ENCODE measurements at regions not wholly inside any gene's neighbourhood (a gene's known extent, or its start where the extent isn't known, plus 50 kb on each side); places are given as distances from the start of the nearest gene placed in this dataset.

DNA sequence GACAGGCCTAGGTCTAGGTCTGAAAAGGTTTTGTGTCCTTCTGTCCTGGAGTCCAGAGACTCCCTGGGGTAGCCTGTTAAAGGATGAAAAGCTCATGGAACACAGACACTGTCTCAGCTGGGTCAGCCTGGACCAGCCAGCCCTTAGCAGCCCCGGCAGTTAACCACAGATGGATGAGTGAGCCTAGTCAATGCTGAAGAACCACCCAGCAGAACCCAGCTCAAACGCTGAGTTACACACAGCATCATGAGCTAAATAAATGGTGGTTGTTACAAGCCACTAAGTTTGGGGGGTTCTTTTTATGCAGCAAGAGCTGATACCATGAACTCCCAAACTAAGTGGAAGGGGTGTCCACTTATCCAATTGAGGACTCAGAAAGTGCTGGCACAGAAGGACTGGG lies 472.8 kb upstream of the PROK2 start:
- DNase-seq (ENCODE audit: low spot score), result no peak

DNA sequence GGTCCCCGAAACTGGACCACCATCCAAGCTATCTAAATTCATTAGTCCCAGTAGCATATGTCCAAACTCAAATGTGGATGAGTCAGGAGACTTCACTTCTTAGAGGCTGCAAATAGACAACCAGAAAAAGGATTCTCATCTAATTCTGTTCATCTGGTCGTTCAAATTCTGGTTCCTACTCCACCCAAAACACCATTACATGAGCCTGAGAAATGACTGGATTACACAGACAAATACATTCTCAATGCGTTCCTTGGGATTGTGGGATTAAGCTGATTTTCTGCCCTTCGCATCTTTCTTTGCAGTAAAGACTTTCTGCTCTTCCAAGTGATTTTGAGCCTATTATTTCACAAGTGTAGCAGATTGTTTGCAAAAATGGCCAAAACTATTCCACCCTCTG lies 472.3 kb upstream of the PROK2 start:
- no peak for DNase-seq (ENCODE audit: low spot score)

DNA sequence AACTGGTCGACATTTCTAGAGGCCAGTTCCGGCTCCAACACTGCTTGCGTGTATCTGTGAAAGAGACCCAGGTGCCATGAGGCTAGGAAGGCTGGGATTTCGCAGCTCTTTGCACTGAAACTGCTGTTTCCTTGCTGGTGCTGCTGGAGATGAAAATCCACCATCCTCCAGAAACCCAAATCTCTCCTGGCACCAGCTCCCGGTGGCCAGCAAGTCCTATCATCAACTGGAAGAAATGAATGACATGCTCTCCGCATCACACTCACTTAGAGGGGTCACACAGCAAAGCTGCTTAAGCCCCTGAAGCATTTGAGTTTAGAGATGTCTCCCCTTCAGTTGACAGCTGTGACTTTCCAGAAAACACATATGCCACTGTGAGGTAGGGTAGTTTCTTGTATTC lies 471.8 kb upstream of the PROK2 start:
- no peak for DNase-seq (ENCODE audit: low spot score)

GRCh38 chr3:72255791-72256559 lies 471.0 kb upstream of the PROK2 start:
- peak; percentile 50 for DNase-seq (ENCODE audit: low spot score)

DNA sequence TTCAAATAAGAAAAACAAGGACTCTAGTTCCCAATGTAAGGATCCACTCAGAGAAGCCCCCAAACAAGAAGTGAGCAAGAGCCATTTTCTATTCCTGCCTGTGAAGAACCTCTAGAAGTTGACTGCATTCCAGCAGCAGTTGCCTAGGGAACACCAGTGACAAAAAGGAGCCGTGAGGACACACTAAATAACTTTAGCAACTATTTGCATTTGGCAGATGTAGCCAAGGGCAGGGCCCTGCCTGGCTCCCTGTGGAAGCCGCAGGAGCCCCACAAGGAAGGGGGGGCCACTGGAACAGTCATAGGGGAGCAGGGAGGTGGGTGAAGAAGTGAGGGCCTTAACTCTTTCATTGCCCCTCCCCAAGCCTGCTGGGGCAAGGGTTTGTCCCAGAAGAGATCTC lies 470.2 kb upstream of the PROK2 start:
- no peak for DNase-seq (ENCODE audit: low spot score)

GRCh38 chr3:72254483-72254882 lies 469.5 kb upstream of the PROK2 start:
- DNase-seq (ENCODE audit: low spot score), result no peak

- no peak for DNase-seq (ENCODE audit: low spot score)
Observed at GRCh38 chr3:72250725-72251124, 465.8 kb upstream of the PROK2 start.

- no peak for DNase-seq (ENCODE audit: low spot score)
Observed at GRCh38 chr3:72248869-72249268, 463.9 kb upstream of the PROK2 start.

- peak; percentile 70 for DNase-seq (ENCODE audit: low spot score)
Observed at GRCh38 chr3:72248389-72248761, 463.4 kb upstream of the PROK2 start.

DNA sequence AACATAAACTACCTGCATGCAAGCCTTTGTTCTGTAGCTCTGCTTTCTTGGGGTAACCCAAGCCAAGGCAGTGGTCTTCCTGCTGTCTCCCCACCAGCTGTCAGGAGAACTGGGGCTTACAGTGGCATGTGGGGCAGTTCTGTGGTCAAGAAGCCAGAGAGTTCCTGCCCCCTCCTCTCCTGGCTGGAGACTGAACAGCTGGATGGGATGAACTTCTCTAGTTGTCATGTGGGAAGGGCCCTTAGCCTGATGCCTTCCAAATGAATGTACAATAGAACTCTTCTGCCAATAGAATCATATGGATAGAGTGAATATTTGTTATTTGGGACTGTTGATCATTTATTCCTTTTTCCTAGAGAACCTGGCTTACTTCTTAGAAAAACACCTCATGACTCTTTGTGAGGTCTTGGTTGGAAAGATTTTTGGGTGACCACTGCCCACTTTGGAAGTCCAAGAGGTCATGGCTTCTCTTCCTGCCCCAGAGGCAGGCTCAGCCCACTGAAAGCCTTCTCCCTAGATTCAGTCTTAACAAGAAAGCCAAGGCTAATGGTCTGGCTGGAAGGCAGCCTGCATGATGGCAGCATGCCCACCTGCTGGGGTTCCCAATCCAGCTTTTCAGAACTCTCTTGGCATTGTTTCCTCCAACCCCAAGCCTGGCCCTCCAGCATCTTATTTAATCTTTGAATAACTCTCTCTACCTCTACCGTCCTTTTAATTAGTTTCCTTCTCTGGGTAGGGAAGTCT lies 462.9 kb upstream of the PROK2 start:
- DNase-seq (ENCODE audit: low spot score), result no peak

GRCh38 chr3:72247126-72247525 lies 462.2 kb upstream of the PROK2 start:
- DNase-seq (ENCODE audit: low spot score), result no peak

GRCh38 chr3:72246685-72247084 lies 461.7 kb upstream of the PROK2 start:
- DNase-seq (ENCODE audit: low spot score), result no peak

DNA sequence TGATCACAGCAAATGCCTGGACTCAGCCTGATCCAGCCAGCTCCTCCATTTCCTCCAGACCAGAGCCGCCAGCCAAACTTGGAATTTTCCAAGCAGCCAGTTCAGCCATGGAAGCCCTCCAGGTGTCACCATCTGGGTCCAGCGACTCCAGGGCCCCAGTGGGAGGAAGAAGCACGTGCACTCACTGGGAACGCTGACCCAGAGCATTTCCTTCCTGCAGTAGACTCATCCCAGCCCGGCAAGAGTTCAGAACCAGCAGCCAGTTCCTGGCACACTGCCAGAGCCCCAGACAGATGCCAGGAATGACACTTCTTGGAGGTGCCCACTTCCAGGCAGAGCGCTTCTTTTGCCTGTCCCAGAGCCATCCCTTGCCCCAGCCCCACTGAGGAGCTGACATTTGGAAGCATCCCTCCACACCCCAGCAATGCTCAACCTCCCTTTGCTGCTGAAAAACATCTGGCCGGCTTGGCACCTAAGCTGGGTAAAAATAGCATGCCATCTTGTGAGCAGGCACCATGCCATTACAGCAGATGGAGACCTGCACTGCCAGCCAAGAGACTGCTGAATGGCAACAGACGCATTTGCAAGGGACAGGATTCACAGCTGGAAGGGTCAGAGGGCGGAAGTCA lies 460.3 kb upstream of the PROK2 start:
- no peak for DNase-seq (ENCODE audit: low spot score)

DNA sequence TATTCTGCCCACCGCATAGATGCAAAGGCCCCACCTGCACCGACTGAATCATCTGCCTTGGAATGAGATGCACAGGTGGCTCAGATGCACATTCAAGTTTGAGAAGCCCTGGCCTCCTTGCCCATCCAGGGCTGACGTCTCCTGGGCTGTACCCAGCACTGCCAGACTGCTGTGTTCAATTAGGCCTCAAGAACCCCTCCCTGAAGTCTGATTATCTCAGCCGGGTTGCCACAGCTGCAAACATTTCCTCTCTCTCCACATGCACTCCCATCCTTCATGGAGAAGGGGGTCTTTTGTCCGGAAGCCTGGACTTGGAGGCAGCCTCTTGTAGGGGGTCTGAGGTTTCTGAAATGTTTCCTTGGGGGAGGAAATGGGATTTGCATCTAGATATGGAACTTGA lies 459.4 kb upstream of the PROK2 start:
- no peak for DNase-seq (ENCODE audit: low spot score)

DNA sequence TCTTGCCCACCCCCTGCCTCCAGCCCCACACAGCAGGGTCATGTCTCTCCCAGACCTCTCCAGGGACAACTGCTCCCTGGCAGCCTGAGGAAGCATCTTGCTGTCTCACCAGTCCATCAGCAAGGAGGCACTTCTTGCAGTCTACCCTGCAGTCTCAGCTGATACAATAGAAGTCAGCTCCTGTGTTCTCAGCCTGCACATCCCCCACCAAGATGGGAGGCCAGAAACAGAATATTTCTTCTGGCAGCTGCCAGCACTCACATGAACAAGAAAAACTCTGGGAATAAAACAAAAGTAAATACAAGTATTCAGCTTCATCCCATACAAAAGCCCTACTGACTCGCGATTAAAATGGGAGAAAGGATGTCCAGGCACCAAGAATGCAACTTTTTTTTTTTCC lies 457.4 kb upstream of the PROK2 start:
- no peak for DNase-seq (ENCODE audit: low spot score)

GRCh38 chr3:72241525-72241924 lies 456.6 kb upstream of the PROK2 start:
- DNase-seq (ENCODE audit: low spot score), result no peak

DNA sequence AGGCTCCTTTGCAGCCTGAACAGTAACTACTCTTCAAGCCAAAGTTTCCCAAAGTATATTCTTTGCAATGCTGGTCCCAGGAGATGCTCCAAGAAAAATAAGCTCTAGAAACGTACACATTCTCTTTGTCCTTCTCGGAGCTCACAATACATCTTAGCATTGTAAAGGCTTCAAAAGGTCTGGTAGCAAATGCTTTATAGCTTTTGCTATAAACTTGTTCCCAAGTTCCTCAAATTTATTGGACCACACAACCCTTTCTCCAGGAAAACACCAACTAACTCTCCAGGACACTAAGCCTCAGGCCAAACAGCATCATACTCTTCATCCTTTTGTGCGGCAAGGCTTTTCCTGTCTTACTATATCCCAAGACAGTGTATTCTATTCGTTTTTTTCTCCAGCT lies 455.6 kb upstream of the PROK2 start:
- DNase-seq (ENCODE audit: low spot score), result no peak

GRCh38 chr3:72238801-72239200 lies 453.9 kb upstream of the PROK2 start:
- DNase-seq (ENCODE audit: low spot score), result no peak

GRCh38 chr3:72238010-72238691 lies 453.2 kb upstream of the PROK2 start:
- DNase-seq (ENCODE audit: low spot score), result no peak

GRCh38 chr3:72237679-72238009 lies 452.7 kb upstream of the PROK2 start:
- no peak for DNase-seq (ENCODE audit: low spot score)

DNA sequence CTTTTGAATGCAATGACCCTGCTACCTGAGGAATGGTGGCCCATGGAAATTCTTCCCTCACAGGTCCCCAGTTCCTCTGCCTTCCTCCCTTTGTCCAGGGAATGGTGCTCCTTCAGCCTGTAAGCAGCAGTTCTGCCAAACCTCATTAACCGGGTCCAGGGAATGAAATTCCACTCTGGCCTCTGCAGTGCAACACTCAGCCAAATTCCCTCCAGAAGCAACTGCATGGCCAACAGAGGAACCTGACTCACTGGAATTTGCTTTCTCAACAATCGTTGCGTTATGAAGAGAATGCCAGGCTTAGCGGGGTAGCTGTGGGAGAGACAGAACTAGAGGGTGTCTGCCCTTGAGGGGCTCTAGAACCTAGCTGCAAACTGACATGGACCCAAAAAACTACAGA lies 449.4 kb upstream of the PROK2 start:
- no peak for DNase-seq (ENCODE audit: low spot score)

GRCh38 chr3:72233571-72233970 lies 448.6 kb upstream of the PROK2 start:
- DNase-seq (ENCODE audit: low spot score), result no peak

DNA sequence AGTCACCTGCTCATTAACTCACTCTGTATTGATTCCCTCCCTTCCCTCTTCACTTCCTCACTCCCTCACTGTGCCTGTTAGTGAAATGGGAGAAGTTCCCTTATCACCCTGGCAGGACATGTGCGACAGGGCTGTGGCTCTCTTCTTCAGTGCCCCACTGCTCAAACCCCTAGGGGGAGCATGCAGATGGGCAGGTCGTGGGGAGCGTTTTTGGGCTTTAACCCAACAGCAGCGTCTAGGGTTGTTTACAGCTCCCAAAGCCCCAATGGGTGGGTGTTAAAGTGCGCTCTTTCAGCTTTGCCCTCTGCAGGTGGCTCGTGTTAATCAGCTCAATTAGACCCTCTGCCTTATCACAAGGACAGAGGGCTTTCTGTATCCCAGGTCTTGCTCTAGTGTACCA lies 447.8 kb upstream of the PROK2 start:
- no peak for DNase-seq (ENCODE audit: low spot score)
